GM12891 (cell line): ENCODE measurements at regions not wholly inside any gene's neighbourhood (a gene's known extent, or its start where the extent isn't known, plus 50 kb on each side); places are given as distances from the start of the nearest gene placed in this dataset.

Experiments
- PAX5 ChIP-seq: IDR thresholded peaks from 2 replicates; pipeline ENCODE4 v1.6.1; 2011; ENCODE audit warnings: low read length, moderate library complexity, mild to moderate bottlenecking; ENCODE audit not compliant: insufficient read depth, severe bottlenecking
- POLR2A ChIP-seq: IDR thresholded peaks from 2 replicates; pipeline ENCODE4 v1.6.1; 2011; ENCODE audit warnings: low read depth, low read length, control low read depth
- POLR2AphosphoS5 ChIP-seq: IDR thresholded peaks from 2 replicates; pipeline ENCODE4 v1.6.1; 2011; ENCODE audit warnings: low read depth, low read length, control low read depth

GRCh38 chr16:73285436-73286201, 237.7 kb upstream of the ZFHX3 start:
- TF ChIP-seq POLR2A: no peak
- TF ChIP-seq PAX5: no peak
- no peak for TF ChIP-seq POLR2AphosphoS5
